AG10803 (cell line): ENCODE measurements at regions not wholly inside any gene's neighbourhood (a gene's known extent, or its start where the extent isn't known, plus 50 kb on each side); places are given as distances from the start of the nearest gene placed in this dataset.

ENCODE experiments used
- DNase-seq: peaks from one replicate; pipeline ENCODE4 v3.0.0; 2010; ENCODE audit warnings: low read depth
- H3K4me3 ChIP-seq: 2 replicates; pipeline ENCODE4 v1.5.1; 2011; ENCODE audit warnings: mild to moderate bottlenecking, low read length, control low read depth
- TF ChIP-seq, protein P1 (sequence below): conservative IDR thresholded peaks from 2 replicates; pipeline ENCODE4 v1.5.1; 2011; ENCODE audit warnings: mild to moderate bottlenecking, low read length, control low read depth, inconsistent platforms

DNA sequence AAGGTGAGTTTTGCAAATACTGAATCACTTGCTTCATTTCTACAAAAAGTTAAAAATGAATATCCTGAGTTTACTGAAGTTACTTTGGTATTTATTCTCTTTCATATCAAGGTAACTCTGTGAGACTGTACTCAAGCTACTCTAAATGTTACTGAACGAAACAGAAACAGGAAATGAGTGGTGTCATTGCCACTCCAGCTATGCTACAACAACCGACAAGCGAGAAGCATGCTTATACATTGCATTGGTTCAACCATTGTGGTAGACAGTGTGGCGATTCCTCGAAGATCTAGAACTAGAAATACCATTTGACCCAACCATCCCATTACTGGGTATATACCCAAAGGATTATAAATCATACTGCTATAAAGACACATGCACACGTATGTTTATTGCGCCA, 313.2 kb upstream of the THBS1 start:
- no peak overlapping the region for H3K4me3 ChIP-seq
- TF ChIP-seq, protein P1, sequence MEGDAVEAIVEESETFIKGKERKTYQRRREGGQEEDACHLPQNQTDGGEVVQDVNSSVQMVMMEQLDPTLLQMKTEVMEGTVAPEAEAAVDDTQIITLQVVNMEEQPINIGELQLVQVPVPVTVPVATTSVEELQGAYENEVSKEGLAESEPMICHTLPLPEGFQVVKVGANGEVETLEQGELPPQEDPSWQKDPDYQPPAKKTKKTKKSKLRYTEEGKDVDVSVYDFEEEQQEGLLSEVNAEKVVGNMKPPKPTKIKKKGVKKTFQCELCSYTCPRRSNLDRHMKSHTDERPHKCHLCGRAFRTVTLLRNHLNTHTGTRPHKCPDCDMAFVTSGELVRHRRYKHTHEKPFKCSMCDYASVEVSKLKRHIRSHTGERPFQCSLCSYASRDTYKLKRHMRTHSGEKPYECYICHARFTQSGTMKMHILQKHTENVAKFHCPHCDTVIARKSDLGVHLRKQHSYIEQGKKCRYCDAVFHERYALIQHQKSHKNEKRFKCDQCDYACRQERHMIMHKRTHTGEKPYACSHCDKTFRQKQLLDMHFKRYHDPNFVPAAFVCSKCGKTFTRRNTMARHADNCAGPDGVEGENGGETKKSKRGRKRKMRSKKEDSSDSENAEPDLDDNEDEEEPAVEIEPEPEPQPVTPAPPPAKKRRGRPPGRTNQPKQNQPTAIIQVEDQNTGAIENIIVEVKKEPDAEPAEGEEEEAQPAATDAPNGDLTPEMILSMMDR: no peak
- DNase-seq: no peak

DNA sequence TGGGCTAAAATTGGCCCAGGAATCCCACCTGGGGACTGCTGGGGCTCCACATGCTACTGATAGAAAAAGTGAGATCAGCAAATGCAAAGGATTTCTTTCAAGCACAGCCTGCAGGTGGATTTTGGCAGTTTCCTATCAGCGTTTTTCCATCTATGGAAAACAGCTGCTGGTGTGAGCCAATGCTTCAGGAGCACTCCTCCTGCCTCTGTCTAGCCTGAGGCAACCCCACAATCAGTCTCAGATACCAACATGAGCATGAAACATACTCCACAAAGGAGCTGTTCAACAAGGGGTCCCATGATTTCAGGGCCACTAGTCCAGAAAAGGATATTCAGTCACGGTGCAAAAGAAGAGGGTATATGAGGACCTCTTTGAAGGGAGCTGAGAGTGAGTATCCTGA, 311.5 kb upstream of the THBS1 start:
- TF ChIP-seq, protein P1: no peak
- DNase-seq: no peak
- no peak overlapping the region for H3K4me3 ChIP-seq

GRCh38 chr15:39269821-39270220, 311.1 kb upstream of the THBS1 start:
- TF ChIP-seq, protein P1: no peak
- H3K4me3 ChIP-seq: no peak overlapping the region
- no peak for DNase-seq

DNA sequence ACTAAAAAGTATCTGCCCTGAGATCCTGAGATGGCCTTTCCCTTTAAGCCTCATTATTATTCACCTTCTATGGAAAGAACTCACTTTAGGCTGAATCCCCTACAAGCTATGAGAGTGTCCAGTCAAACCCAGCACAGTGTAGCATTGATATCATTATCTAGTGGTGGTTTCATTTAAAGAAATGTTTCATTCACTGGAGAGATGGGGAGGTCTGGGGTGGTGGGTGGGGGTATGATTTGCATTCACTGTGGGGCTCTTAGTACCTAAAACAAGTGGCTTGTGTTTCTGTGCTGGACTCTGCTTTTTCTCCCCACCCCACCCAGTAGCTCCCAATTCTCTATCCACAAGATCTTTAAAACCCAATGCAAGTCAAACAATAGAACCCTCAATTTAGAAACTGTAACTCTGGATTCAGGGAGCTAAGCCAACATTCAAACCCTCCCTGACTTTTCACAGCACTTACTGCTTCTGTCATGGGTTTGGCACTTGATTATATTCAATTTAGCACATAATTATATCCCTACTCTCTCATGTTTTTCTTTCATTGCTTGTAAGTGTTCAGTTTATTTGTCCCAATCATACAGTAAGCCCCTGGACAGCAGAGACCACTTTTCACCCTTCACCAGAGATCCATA, 310.5 kb upstream of the THBS1 start:
- H3K4me3 ChIP-seq: peak overlapping the region; percentile 23
- TF ChIP-seq, protein P1: no peak
- DNase-seq: peak; percentile 54

- TF ChIP-seq, protein P1: no peak
- peak overlapping the region; percentile 23 for H3K4me3 ChIP-seq
- peak; percentile 99 for DNase-seq
Observed at GRCh38 chr15:39270934-39271333, 309.9 kb upstream of the THBS1 start.

DNA sequence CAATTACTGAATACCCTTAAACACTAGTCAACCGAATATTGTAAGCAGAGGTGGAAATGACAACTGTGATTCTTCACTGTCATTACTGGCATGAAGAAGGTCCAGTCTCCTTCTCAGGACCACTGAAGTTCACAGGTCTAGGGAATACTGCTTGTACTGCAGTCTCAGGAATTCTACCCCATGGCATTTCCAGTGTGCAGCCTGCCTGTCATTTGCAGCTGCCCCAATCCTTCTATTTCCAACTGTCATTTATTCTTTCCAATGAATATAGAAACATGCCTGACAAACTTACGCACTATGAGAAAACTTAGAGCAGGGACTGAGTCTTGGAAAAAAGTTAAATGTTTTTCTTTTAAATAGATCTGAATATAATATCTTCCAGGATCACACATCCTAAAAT, 308.0 kb upstream of the THBS1 start:
- TF ChIP-seq, protein P1: no peak
- H3K4me3 ChIP-seq: no peak overlapping the region
- DNase-seq: no peak

DNA sequence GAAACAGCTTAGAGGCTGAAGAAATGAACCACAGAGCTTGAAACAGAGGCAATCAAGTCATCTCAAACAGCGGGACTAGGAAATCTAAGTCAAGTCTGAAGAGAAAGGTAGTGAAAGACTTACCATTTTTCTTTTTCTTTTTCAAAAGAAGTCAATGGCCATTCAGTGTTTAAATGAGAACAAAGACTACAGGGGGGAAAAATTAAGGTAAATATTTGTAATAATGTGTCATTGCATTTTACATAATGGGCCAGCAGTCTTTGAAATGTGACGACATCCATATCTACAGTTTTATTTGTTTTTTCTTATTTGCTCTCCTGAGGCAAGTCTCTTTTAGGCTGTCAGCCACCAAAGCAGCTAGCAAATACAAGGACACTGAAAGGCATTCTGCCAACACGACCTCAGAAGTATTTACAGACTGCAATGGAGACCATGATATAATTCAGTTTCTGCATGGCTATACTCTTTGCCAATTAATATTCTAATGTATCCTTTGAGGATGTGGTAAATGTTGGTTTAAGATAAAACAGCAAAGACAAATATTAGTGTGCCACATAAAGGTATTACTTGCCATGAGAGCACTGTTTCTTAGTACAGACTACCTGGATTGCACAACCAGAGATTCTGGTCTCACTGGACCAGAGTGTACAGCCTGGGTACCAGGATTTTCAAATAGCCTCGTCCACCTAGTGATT, 307.0 kb upstream of the THBS1 start:
- TF ChIP-seq, protein P1: no peak
- no peak for DNase-seq
- no peak overlapping the region for H3K4me3 ChIP-seq
